Body of pancreas (tissue), 4 donors: ENCODE measurements at regions not wholly inside any gene's neighbourhood (a gene's known extent, or its start where the extent isn't known, plus 50 kb on each side); places are given as distances from the start of the nearest gene placed in this dataset.

Source experiments
- CTCF ChIP-seq, 7 experiments: fragments of 450-650 bp in 4 of 7; fragments of 200-600 bp in 3 of 7; sonication (generic) in 3 of 7; IDR thresholded peaks; one replicate each; pipeline ENCODE4 v1.5.1; 2016 to 2019; ENCODE audit warnings: antibody characterized with exemption in 7 of 7
- POLR2A ChIP-seq, 3 donors: fragments of 450-650 bp; IDR thresholded peaks; one replicate each; pipeline ENCODE4 v1.6.1; 2016; ENCODE audit warnings: antibody characterized with exemption in 3 of 3, mild to moderate bottlenecking in 2 of 3

- TF ChIP-seq CTCF (IDR thresholded peaks at IDR 0.05) (no peak), POLR2A (IDR thresholded peaks at IDR 0.05) (no peak)
Observed at GRCh38 chr22:27639248-27640086, 162.1 kb downstream of the MN1 start.
